GM10266 (cell line): ENCODE measurements at regions not wholly inside any gene's neighbourhood (a gene's known extent, or its start where the extent isn't known, plus 50 kb on each side); places are given as distances from the start of the nearest gene placed in this dataset.

Experiments
- DNase-seq: peaks from one replicate; pipeline ENCODE4 v3.0.0; 2012; ENCODE audit errors: extremely low spot score
- CTCF ChIP-seq: IDR thresholded peaks from 2 replicates; pipeline ENCODE4 v1.5.1; 2012; ENCODE audit warnings: mild to moderate bottlenecking, low read depth; ENCODE audit not compliant: control insufficient read depth, insufficient read depth; ENCODE audit errors: missing control alignments

- no peak for TF ChIP-seq CTCF
- DNase-seq = no peak
Observed at GRCh38 chr5:158086856-158087255, 227.9 kb upstream of the CLINT1 start.

- DNase-seq = no peak
- TF ChIP-seq CTCF = no peak
Observed at GRCh38 chr5:158084292-158084691, 225.3 kb upstream of the CLINT1 start.

GRCh38 chr5:158082696-158083287, 223.8 kb upstream of the CLINT1 start:
- no peak for TF ChIP-seq CTCF
- DNase-seq = no peak

- no peak for DNase-seq
- TF ChIP-seq CTCF = no peak
Observed at GRCh38 chr5:158080112-158080511, 221.2 kb upstream of the CLINT1 start.

- no peak for DNase-seq
Observed at GRCh38 chr5:158079097-158079496, 220.2 kb upstream of the CLINT1 start.

GRCh38 chr5:158074992-158075769, 216.2 kb upstream of the CLINT1 start:
- TF ChIP-seq CTCF = peak; percentile 70
- DNase-seq = peak; percentile 63

More at GRCh38 chr5:158079097-158079496, 220.2 kb upstream of the CLINT1 start:
- TF ChIP-seq CTCF = no peak

- TF ChIP-seq CTCF = no peak
Observed at GRCh38 chr5:158074597-158074991, 215.6 kb upstream of the CLINT1 start.

More at GRCh38 chr5:158074597-158074991, 215.6 kb upstream of the CLINT1 start:
- DNase-seq = no peak
